ENCODE measurements at regions not wholly inside any gene's neighbourhood (a gene's known extent, or its start where the extent isn't known, plus 50 kb on each side); places are given as distances from the start of the nearest gene placed in this dataset.

DNA sequence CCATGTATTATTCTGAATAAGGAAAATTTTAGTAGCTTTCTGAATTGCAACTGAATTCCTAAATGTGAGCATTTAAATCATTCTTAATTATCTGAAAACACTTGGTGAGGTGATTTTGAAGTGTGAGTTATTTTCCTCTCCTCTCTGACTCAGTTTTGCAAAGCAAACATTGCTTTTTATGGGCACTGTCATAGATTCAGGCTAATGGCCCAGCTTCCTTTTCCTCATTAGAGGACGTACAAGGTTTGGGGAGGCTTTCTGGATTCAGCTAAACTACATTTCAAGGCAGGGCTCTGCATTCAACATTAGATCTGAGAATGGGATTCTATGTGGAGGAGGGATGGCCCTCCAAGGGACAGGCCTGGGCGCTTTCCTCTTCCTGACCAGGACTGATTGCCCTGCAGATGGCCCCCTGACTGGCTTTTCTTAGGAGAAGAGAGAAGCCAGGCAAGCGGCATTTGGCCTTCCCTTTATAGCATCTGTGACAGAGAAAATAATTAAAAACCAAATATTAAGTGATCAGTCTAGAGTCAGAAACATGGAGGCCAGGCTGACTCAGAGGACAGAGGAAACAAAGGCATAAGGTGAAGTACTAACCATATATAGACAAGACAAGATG is 53.0 kb upstream of the STXBP5L start:
- TF ChIP-seq, protein P1, sequence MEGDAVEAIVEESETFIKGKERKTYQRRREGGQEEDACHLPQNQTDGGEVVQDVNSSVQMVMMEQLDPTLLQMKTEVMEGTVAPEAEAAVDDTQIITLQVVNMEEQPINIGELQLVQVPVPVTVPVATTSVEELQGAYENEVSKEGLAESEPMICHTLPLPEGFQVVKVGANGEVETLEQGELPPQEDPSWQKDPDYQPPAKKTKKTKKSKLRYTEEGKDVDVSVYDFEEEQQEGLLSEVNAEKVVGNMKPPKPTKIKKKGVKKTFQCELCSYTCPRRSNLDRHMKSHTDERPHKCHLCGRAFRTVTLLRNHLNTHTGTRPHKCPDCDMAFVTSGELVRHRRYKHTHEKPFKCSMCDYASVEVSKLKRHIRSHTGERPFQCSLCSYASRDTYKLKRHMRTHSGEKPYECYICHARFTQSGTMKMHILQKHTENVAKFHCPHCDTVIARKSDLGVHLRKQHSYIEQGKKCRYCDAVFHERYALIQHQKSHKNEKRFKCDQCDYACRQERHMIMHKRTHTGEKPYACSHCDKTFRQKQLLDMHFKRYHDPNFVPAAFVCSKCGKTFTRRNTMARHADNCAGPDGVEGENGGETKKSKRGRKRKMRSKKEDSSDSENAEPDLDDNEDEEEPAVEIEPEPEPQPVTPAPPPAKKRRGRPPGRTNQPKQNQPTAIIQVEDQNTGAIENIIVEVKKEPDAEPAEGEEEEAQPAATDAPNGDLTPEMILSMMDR (IDR thresholded peaks at IDR 0.05) = no peak
- TF ChIP-seq EZH2 (IDR thresholded peaks at IDR 0.05) (no peak), EZH2phosphoT487 (IDR thresholded peaks at IDR 0.05) (no peak)
